ENCODE measurements at regions not wholly inside any gene's neighbourhood (a gene's known extent, or its start where the extent isn't known, plus 50 kb on each side); places are given as distances from the start of the nearest gene placed in this dataset.

GRCh38 chr10:113297226-113297625 lies 255.6 kb upstream of the HABP2 start:
- Histone ChIP-seq H3K4me3 (no peak overlapping the region), H3K4me1 (ENCODE audit: control insufficient read depth in 5 of 5, insufficient read depth in 5 of 5, low read length in 5 of 5) (peaks cover 0 to 4% (median 0%) of the 10 kb centered on the region in 5 donors), H3K27me3 (ENCODE audit: control insufficient read depth in 3 of 3, insufficient read depth in 3 of 3, low read length in 2 of 3) (no peaks in the 10 kb centered on the region), H3K36me3 (ENCODE audit: control insufficient read depth in 4 of 4, insufficient read depth in 4 of 4, low read length in 4 of 4) (no peaks in the 10 kb centered on the region), H3K9ac (ENCODE audit: insufficient read depth in 1 of 2, low read length in 2 of 2) (no peak overlapping the region), H3K27ac (ENCODE audit: low read depth in 1 of 2, low read length in 1 of 2) (no peak overlapping the region), H3K9me3 (ENCODE audit: control insufficient read depth in 4 of 4, insufficient read depth in 3 of 4, low read length in 3 of 4) (no peaks in the 10 kb centered on the region)
- no peak for TF ChIP-seq CTCF (IDR thresholded peaks at IDR 0.05; ENCODE audit: control extremely low read depth, extremely low read depth)
- WGBS, 2 donors: 62 to 68% methylated on average over 5 of the region's 5 CpGs
- ATAC-seq (ENCODE audit: insufficient read depth, low FRiP score) (no peak), DNase-seq (no peak)

- no peak for TF ChIP-seq CTCF (IDR thresholded peaks at IDR 0.05; ENCODE audit: control extremely low read depth, extremely low read depth)
- DNase-seq: no peak
- Histone ChIP-seq H3K9me3 (ENCODE audit: control insufficient read depth in 4 of 4, insufficient read depth in 3 of 4, low read length in 3 of 4) (no peaks in the 10 kb centered on the region), H3K27me3 (ENCODE audit: control insufficient read depth in 3 of 3, insufficient read depth in 3 of 3, low read length in 2 of 3) (no peaks in the 10 kb centered on the region), H3K4me1 (ENCODE audit: control insufficient read depth in 5 of 5, insufficient read depth in 5 of 5, low read length in 5 of 5) (peaks cover 0 to 5% (median 0%) of the 10 kb centered on the region in 5 donors), H3K36me3 (ENCODE audit: control insufficient read depth in 4 of 4, insufficient read depth in 4 of 4, low read length in 4 of 4) (no peaks in the 10 kb centered on the region), H3K27ac (ENCODE audit: low read depth in 1 of 2, low read length in 1 of 2) (no peak overlapping the region), H3K4me3 (no peak overlapping the region), H3K9ac (ENCODE audit: insufficient read depth in 1 of 2, low read length in 2 of 2) (no peak overlapping the region)
- WGBS, 2 donors: 96 to 98% methylated on average over 6 of the region's 6 CpGs
- no peak for ATAC-seq (ENCODE audit: insufficient read depth, low FRiP score)
These were observed 254.2 kb upstream of the HABP2 start for GRCh38 chr10:113298616-113299015.

GRCh38 chr10:113300201-113300600 lies 252.7 kb upstream of the HABP2 start:
- TF ChIP-seq CTCF (IDR thresholded peaks at IDR 0.05; ENCODE audit: control extremely low read depth, extremely low read depth): no peak
- ATAC-seq (ENCODE audit: insufficient read depth, low FRiP score) (no peak), DNase-seq (no peak)
- Histone ChIP-seq H3K9ac (ENCODE audit: insufficient read depth in 1 of 2, low read length in 2 of 2) (no peak overlapping the region), H3K36me3 (ENCODE audit: control insufficient read depth in 4 of 4, insufficient read depth in 4 of 4, low read length in 4 of 4) (no peaks in the 10 kb centered on the region), H3K4me3 (no peak overlapping the region), H3K27ac (ENCODE audit: low read depth in 1 of 2, low read length in 1 of 2) (no peak overlapping the region), H3K9me3 (ENCODE audit: control insufficient read depth in 4 of 4, insufficient read depth in 3 of 4, low read length in 3 of 4) (no peaks in the 10 kb centered on the region), H3K27me3 (ENCODE audit: control insufficient read depth in 3 of 3, insufficient read depth in 3 of 3, low read length in 2 of 3) (no peaks in the 10 kb centered on the region), H3K4me1 (ENCODE audit: control insufficient read depth in 5 of 5, insufficient read depth in 5 of 5, low read length in 5 of 5) (peaks cover 0 to 4% (median 0%) of the 10 kb centered on the region in 5 donors)

DNA sequence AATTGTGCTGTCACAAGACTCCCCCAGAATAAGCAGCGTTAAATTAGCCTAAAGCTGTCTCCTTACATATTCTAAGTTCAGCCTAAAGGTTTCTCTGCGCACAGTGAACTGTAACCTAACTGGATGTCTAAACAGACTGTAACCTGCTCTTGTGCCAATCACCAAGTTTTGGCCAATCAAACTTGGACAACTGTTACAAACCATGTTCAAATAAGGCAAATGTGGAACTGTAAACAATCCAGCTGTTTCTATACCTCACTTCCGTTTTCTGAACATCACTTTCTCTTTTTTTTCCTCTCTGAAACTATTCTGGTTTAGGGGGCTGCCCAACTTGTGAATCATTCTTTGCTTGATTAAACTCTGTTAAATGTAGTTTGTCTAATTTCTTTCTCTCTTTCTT lies 252.2 kb upstream of the HABP2 start:
- DNase-seq: no peak
- 54 to 73% methylated on average over 3 of the region's 3 CpGs for WGBS, 2 donors
- Histone ChIP-seq H3K36me3 (ENCODE audit: control insufficient read depth in 4 of 4, insufficient read depth in 4 of 4, low read length in 4 of 4) (no peaks in the 10 kb centered on the region), H3K27ac (ENCODE audit: low read depth in 1 of 2, low read length in 1 of 2) (no peak overlapping the region), H3K9me3 (ENCODE audit: control insufficient read depth in 4 of 4, insufficient read depth in 3 of 4, low read length in 3 of 4) (no peaks in the 10 kb centered on the region), H3K4me1 (ENCODE audit: control insufficient read depth in 5 of 5, insufficient read depth in 5 of 5, low read length in 5 of 5) (peaks cover 0 to 3% (median 0%) of the 10 kb centered on the region in 5 donors), H3K27me3 (ENCODE audit: control insufficient read depth in 3 of 3, insufficient read depth in 3 of 3, low read length in 2 of 3) (no peaks in the 10 kb centered on the region), H3K9ac (ENCODE audit: insufficient read depth in 1 of 2, low read length in 2 of 2) (no peak overlapping the region), H3K4me3 (no peak overlapping the region)
- no peak for TF ChIP-seq CTCF (IDR thresholded peaks at IDR 0.05; ENCODE audit: control extremely low read depth, extremely low read depth)
- ATAC-seq (ENCODE audit: insufficient read depth, low FRiP score): no peak
